ACC112 (cell line): ENCODE measurements at regions not wholly inside any gene's neighbourhood (a gene's known extent, or its start where the extent isn't known, plus 50 kb on each side); places are given as distances from the start of the nearest gene placed in this dataset.
A peak's percentile ranks its signal among the peaks of the same experiment; 100 is the strongest.
"Not testable (repeated sequence)": the region's sequence is repeated elsewhere in the genome, so short reads cannot be mapped to it uniquely, and the experiment has no call there.

Source experiments
- H2AFZ ChIP-seq: fragments of 200-600 bp; sonication (generic); one replicate; pipeline ENCODE4 v1.6.0; 2017; ENCODE audit warnings: antibody characterized with exemption, low read length; ENCODE audit not compliant: unreplicated experiment
- H3K27ac ChIP-seq: fragments of 200-600 bp; sonication (generic); 2 replicates; pipeline ENCODE4 v1.5.1; 2014; ENCODE audit warnings: low read depth, mild to moderate bottlenecking, antibody characterized with exemption, low read length, moderate library complexity
- H3K27me3 ChIP-seq: fragments of 200-600 bp; sonication (generic); 2 replicates; pipeline ENCODE4 v1.6.1; 2014; ENCODE audit warnings: mild to moderate bottlenecking, antibody characterized with exemption, low read length, moderate library complexity, mixed read lengths; ENCODE audit not compliant: insufficient read depth
- H3K36me3 ChIP-seq: fragments of 200-600 bp; sonication (generic); 2 replicates; pipeline ENCODE4 v1.6.1; 2016; ENCODE audit warnings: mild to moderate bottlenecking, antibody characterized with exemption, low read length, moderate library complexity, mixed read lengths; ENCODE audit not compliant: insufficient read depth
- H3K4me1 ChIP-seq: fragments of 200-600 bp; sonication (generic); one replicate; pipeline ENCODE4 v1.6.1; 2016; ENCODE audit warnings: low read length, mixed read lengths; ENCODE audit not compliant: insufficient read depth, unreplicated experiment, control insufficient read depth
- H3K4me3 ChIP-seq: fragments of 200-600 bp; sonication (generic); 2 replicates; pipeline ENCODE4 v1.5.1; 2014; ENCODE audit warnings: mild to moderate bottlenecking, low read depth, low read length
- H3K79me2 ChIP-seq: fragments of 200-600 bp; sonication (generic); one replicate; pipeline ENCODE4 v1.6.0; 2016; ENCODE audit warnings: low read length; ENCODE audit not compliant: control insufficient read depth, unreplicated experiment, insufficient read depth

DNA sequence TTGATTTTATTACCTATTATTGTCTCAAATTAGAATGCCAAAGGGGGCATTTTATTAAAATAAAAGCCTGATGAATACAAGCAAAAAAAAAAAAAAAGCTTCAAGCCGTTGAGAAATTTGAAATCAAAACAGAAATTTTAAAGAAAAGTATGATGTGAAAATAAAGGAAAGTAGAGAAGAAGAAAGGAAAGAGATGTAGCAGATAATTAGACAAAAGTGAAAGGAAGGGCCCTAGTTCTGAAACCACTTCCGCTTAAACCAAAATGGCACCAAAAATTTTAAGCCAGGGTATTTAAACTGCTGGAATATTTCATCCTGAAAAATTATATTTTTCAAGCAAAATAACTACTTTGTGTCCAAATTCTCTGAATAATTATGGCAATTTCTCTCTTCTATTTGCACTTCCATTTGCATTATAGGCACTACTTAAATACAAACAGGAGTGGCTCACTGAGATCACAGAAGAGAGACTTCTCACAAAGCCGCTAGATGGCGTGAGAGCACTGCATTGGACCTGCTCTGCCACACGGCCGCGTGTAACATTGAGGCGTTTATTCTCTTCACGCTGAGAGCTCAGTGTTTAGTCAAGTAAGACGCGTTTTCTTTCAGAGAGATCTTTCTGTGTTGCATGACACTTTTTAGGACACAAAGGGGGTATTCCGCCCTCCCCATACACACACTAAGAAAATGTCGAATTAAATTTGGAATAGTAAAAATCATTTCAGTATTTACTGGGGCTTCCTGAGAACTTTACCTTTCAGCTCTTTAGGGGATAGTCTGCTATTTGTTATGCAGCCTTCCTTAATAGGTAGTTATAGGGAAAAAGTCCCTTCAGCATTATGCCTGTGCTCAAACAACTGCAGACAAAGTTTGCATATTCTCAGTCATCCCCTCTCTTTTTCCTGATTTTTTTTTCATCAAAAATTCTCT lies 368.4 kb upstream of the CCNH start:
- H2AFZ ChIP-seq = peak overlapping the region; percentile 14
- peaks cover 57% of the 10 kb centered on the region for H3K27me3 ChIP-seq
- no peak overlapping the region; the same call in 1 of the 2 replicates for H3K4me3 ChIP-seq
- no peak overlapping the region for H3K27ac ChIP-seq
- no peaks in the 10 kb centered on the region for H3K36me3 ChIP-seq
- no peaks in the 10 kb centered on the region for H3K79me2 ChIP-seq
- no peaks in the 10 kb centered on the region for H3K4me1 ChIP-seq

DNA sequence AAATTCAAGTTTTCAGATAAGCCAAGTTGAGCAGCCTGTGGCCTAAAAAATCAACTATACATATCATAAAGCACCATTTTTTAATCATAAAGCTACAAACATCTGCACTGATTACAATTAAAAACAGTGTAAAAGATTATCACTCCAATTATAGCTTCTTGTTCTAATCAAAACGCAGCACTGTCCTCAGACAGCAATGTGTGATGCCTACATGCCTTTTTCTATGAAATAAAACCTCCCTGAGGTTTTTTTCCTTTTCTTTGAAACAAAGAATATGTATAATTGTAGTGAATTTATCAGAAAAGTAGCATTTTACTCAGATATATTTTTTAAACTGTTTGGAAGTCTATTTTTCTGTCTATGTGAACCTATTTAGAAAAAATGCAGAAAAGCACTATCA lies 366.1 kb upstream of the CCNH start:
- H3K4me1 ChIP-seq = no peaks in the 10 kb centered on the region
- H3K79me2 ChIP-seq = no peaks in the 10 kb centered on the region
- no peak overlapping the region for H3K27ac ChIP-seq
- H3K4me3 ChIP-seq = no peak overlapping the region
- peaks cover 44% of the 10 kb centered on the region for H3K27me3 ChIP-seq
- H3K36me3 ChIP-seq = no peaks in the 10 kb centered on the region
- no peak overlapping the region for H2AFZ ChIP-seq

DNA sequence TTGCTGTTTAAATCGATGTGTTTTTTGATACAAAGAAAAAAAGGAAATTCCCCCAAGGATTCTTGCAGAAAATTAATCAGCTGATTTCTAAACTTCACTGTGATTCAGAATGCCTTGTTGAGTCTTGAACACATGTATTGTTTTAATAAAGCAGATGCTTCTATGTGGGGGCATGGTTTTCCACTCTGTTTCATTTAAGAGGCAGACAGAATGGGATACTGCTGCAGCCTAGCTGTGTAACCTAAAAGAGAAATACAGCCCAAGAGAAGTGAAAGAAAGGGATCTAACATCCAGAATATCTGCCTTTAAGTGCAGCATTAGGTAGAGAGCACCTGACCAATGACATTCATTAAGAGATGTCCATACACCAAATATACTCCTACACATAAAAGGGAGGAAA lies 365.1 kb upstream of the CCNH start:
- Histone ChIP-seq H3K36me3 (no peaks in the 10 kb centered on the region), H3K4me1 (no peaks in the 10 kb centered on the region), H3K27ac (no peak overlapping the region), H3K4me3 (no peak overlapping the region), H2AFZ (no peak overlapping the region), H3K27me3 (peaks cover 42% of the 10 kb centered on the region), H3K79me2 (no peaks in the 10 kb centered on the region)

DNA sequence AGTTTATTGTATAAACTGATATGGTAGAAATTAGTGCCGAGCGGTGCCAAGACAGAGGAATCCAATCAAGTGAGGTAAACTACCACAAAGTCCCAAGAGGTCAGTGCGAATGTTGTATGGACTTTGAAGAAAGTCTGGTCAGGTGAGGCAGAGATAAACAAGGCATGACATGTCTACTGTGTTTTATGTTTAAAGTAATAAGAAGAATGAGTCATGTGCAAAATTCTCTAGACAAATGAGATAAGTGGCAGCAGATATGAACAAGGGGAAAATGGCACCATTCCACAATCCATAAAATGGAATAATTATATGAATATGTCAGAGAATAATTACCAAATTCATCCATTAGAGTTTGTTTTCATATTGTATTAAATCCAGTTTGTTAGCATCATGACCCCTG lies 364.1 kb upstream of the CCNH start:
- H3K4me3 ChIP-seq = no peak overlapping the region
- peaks cover 41% of the 10 kb centered on the region for H3K27me3 ChIP-seq
- no peak overlapping the region for H3K27ac ChIP-seq
- H3K4me1 ChIP-seq = no peaks in the 10 kb centered on the region
- H3K36me3 ChIP-seq = no peaks in the 10 kb centered on the region
- H3K79me2 ChIP-seq = no peaks in the 10 kb centered on the region
- H2AFZ ChIP-seq = no peak overlapping the region

DNA sequence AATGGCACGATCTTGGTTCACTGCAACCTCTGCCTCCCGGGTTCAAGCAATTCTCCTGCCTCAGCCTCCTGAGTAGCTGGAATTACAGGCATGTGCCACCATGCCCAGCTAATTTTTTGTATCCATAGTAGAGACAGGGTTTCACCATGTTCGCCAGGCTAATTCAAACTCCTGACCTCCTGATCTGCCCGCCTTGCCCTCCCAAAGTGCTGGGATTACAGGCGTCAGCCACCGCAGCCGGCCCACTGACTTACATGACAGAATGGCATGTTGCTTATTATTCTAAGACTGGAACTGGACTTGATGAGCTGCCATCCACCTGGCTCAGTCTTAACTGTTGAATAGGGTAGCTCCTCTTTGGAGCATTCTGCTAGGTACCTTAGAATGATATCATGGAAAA lies 363.6 kb upstream of the CCNH start:
- not testable (repeated sequence) for H3K4me1 ChIP-seq, H3K79me2 ChIP-seq, H3K27ac ChIP-seq, H2AFZ ChIP-seq, H3K4me3 ChIP-seq, H3K36me3 ChIP-seq
- peaks cover 39% of the 10 kb centered on the region for H3K27me3 ChIP-seq

DNA sequence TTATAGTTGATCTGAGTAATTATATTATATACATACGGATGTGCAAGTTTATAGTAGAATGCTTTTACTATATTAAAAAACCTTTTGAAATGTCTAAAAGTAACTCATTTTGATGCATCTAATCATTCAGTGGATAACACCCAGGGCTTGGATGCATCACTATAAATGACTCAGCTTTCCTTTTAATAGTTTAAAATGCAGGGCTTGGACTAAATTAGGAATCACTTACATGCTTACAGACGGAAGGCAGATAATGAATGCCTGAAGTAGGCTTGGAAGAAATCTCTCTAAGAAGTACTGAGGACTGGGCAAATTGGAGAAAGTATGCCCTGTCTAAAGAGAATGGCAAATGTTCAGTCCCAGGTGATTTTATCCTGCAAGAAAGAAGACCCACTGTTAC lies 362.5 kb upstream of the CCNH start:
- Histone ChIP-seq H3K79me2 (no peaks in the 10 kb centered on the region), H3K27me3 (peaks cover 49% of the 10 kb centered on the region), H2AFZ (no peak overlapping the region), H3K27ac (no peak overlapping the region), H3K36me3 (no peaks in the 10 kb centered on the region), H3K4me3 (no peak overlapping the region), H3K4me1 (no peaks in the 10 kb centered on the region)

DNA sequence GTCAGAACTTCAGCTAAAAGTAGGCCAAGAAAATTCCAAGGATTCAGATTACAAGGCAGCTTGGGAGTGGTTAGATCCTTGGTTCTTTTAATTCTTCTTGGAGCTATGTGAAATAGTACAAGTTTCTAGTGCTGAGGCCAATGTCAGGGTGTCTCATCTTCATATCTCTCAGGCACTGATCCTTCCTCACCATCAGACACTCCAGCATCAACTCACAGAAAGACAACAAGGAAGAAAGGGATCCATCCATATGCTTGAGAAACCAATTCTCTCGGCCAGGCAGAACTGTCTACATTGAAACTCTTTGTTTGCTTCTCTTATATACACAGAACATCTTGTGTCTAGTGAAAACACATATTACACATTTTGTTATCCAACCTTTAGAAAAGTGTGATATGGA lies 362.1 kb upstream of the CCNH start:
- no peak overlapping the region for H2AFZ ChIP-seq
- H3K79me2 ChIP-seq = no peaks in the 10 kb centered on the region
- H3K36me3 ChIP-seq = no peaks in the 10 kb centered on the region
- H3K4me3 ChIP-seq = no peak overlapping the region
- no peaks in the 10 kb centered on the region for H3K4me1 ChIP-seq
- H3K27ac ChIP-seq = no peak overlapping the region
- peaks cover 54% of the 10 kb centered on the region for H3K27me3 ChIP-seq

DNA sequence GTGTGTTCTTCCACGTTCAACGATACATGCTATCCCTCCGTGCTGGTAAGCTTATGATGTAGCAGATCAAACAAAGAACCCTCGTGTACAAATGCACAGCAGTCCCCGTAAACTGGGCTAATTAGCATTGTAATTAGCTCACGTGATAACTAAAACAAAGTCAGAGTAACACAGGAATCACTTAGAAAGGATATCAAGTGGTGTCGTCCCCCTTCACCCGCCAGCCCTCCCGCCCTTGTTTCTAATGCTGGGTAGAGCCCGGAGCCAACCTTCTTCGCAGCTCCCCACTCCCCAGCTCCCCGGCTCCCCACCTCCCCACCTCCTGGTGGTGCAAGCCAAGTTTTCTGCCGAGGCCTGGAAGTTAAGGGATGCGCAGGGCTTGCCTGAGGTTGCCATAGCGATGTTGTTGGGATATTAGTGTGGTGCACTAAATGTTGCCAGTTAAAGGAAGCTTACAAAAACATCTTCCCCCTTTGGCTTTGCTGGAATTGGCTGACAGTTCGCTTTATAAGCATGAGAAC lies 357.9 kb upstream of the CCNH start:
- H3K4me3 ChIP-seq = no peak overlapping the region
- peaks cover 54% of the 10 kb centered on the region for H3K27me3 ChIP-seq
- H3K27ac ChIP-seq = no peak overlapping the region
- no peaks in the 10 kb centered on the region for H3K79me2 ChIP-seq
- H3K36me3 ChIP-seq = no peaks in the 10 kb centered on the region
- H3K4me1 ChIP-seq = no peaks in the 10 kb centered on the region
- no peak overlapping the region for H2AFZ ChIP-seq

DNA sequence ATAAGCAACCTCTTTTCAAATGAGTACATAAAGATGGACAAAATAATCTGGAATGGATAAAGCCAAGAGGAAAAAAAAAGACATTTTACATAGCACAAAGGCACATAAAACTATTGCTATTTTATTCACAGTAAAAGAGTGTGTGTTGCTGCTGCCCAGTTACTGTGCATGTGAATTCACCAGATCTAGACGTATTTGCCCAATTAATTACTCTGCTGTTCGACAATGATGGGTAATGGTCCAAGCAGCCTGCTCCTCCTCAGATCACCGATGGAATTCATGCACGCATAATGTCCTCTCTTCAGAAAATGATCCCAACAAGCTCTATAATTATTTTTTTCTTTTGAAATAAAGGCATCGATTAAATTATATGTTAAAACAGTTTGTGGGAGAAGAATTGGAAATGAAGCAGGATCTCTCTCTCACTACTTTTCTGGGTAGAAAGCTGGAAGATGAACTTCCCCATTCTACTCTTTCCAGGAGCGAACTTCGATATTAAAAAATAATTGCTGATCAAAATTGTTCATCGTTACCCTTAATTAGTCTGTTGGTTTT lies 357.4 kb upstream of the CCNH start:
- no peaks in the 10 kb centered on the region for H3K4me1 ChIP-seq
- no peak overlapping the region for H3K4me3 ChIP-seq
- no peak overlapping the region for H2AFZ ChIP-seq
- no peak overlapping the region for H3K27ac ChIP-seq
- no peaks in the 10 kb centered on the region for H3K79me2 ChIP-seq
- peaks cover 54% of the 10 kb centered on the region for H3K27me3 ChIP-seq
- H3K36me3 ChIP-seq = no peaks in the 10 kb centered on the region

DNA sequence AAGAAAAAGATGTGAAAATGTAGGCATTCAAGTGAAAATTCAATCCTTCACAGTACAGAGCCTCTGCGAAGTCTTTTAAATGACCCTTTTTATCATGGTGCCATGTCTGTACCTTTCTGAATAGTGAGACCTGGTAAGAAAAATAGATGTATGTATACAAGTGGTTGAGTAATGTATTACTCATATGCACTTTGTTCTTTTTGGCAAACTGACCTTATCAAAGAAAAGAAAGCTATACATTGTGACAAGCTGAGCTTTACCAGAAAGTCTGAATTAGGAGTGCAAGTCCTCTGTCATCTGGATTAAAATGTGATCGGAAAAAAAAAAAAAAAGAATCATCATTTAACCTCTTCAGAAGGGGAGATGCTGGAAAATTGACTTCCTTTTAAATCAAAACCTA lies 356.4 kb upstream of the CCNH start:
- Histone ChIP-seq H3K79me2 (no peaks in the 10 kb centered on the region), H3K27me3 (peaks cover 48% of the 10 kb centered on the region), H3K4me1 (no peaks in the 10 kb centered on the region), H3K27ac (no peak overlapping the region), H2AFZ (no peak overlapping the region), H3K4me3 (no peak overlapping the region), H3K36me3 (no peaks in the 10 kb centered on the region)

DNA sequence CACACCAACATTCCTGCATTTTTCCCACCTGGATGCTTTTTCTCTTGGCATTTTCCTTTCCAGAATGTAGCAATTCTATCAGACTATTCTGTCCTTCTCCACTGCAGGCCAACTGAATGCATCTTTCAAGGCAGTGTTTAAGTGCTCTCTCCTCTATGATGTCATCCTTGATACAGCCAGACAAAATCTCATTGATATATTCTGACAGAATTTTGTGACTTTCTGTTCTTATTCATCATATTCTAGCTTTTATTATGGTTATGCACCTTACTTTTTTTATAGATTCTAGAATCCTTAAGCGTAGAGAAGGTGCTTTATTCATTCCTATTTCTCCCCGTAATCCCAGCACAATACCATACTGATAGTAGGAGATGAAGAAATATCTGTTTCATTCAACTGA lies 355.5 kb upstream of the CCNH start:
- Histone ChIP-seq H3K4me3 (no peak overlapping the region), H3K36me3 (no peaks in the 10 kb centered on the region), H2AFZ (no peak overlapping the region), H3K27me3 (peaks cover 42% of the 10 kb centered on the region), H3K79me2 (no peaks in the 10 kb centered on the region), H3K4me1 (no peaks in the 10 kb centered on the region), H3K27ac (no peak overlapping the region)
